ENCODE measurements at regions not wholly inside any gene's neighbourhood (a gene's known extent, or its start where the extent isn't known, plus 50 kb on each side); places are given as distances from the start of the nearest gene placed in this dataset.

GRCh38 chr10:65306201-65306600 is 1619.6 kb upstream of the LRRTM3 start:
- Histone ChIP-seq H3K27me3 (ENCODE audit: control insufficient read depth, insufficient read depth, low read length) (no peaks in the 10 kb centered on the region), H3K36me3 (ENCODE audit: control insufficient read depth, insufficient read depth, low read length) (no peaks in the 10 kb centered on the region), H3K9me3 (ENCODE audit: control insufficient read depth, insufficient read depth, low read length) (no peaks in the 10 kb centered on the region), H3K4me3 (ENCODE audit: low read length) (no peak overlapping the region), H3K27ac (ENCODE audit: low read length) (no peak overlapping the region), H3K4me1 (ENCODE audit: control insufficient read depth, insufficient read depth, low read length) (no peaks in the 10 kb centered on the region)
- intact Hi-C loops (cut with micrococcal nuclease) = no loop called here
- Mint-ChIP-seq H3K27ac (no peak overlapping the region), H3K4me1 (no peaks in the 10 kb centered on the region), H3K9me3 (peaks cover 14 to 21% of the 10 kb centered on the region in 2 donors), H3K27me3 (ENCODE audit: low read depth in 2 of 2) (no peaks in the 10 kb centered on the region), H3K4me3 (no peak overlapping the region), H3K36me3 (no peaks in the 10 kb centered on the region)
- WGBS (ENCODE audit: insufficient coverage) = 100% methylated on average over 1 of the region's 2 CpGs
- TF ChIP-seq CTCF (IDR thresholded peaks at IDR 0.05) = no peak
- ATAC-seq (no peak), DNase-seq (no peak)

- intact Hi-C loops (cut with micrococcal nuclease) = no loop called here
- Histone ChIP-seq H3K4me1 (ENCODE audit: control insufficient read depth, insufficient read depth, low read length) (no peaks in the 10 kb centered on the region), H3K36me3 (ENCODE audit: control insufficient read depth, insufficient read depth, low read length) (no peaks in the 10 kb centered on the region), H3K27ac (ENCODE audit: low read length) (no peak overlapping the region), H3K27me3 (ENCODE audit: control insufficient read depth, insufficient read depth, low read length) (no peaks in the 10 kb centered on the region), H3K4me3 (ENCODE audit: low read length) (no peak overlapping the region), H3K9me3 (ENCODE audit: control insufficient read depth, insufficient read depth, low read length) (no peaks in the 10 kb centered on the region)
- no peaks in the 10 kb centered on the region for H3K36me3 Mint-ChIP-seq
- no peaks in the 10 kb centered on the region for H3K27me3 Mint-ChIP-seq (ENCODE audit: low read depth in 2 of 2)
- no peak overlapping the region for H3K27ac Mint-ChIP-seq
- ATAC-seq (no peak), DNase-seq (no peak)
- no peak overlapping the region for H3K4me3 Mint-ChIP-seq
- peaks cover 12 to 18% of the 10 kb centered on the region in 2 donors for H3K9me3 Mint-ChIP-seq
- no peak for TF ChIP-seq CTCF (IDR thresholded peaks at IDR 0.05)
- H3K4me1 Mint-ChIP-seq = no peaks in the 10 kb centered on the region
These were observed 1613.0 kb upstream of the LRRTM3 start for GRCh38 chr10:65312876-65313275.

- Histone ChIP-seq H3K9me3 (ENCODE audit: control insufficient read depth, insufficient read depth, low read length) (no peaks in the 10 kb centered on the region), H3K27ac (ENCODE audit: low read length) (no peak overlapping the region), H3K4me1 (ENCODE audit: control insufficient read depth, insufficient read depth, low read length) (no peaks in the 10 kb centered on the region), H3K36me3 (ENCODE audit: control insufficient read depth, insufficient read depth, low read length) (no peaks in the 10 kb centered on the region), H3K27me3 (ENCODE audit: control insufficient read depth, insufficient read depth, low read length) (no peaks in the 10 kb centered on the region), H3K4me3 (ENCODE audit: low read length) (no peak overlapping the region)
- DNase-seq (no peak), ATAC-seq (no peak)
- no peaks in the 10 kb centered on the region for H3K4me1 Mint-ChIP-seq
- no peak overlapping the region for H3K4me3 Mint-ChIP-seq
- H3K27ac Mint-ChIP-seq = no peak overlapping the region
- H3K9me3 Mint-ChIP-seq = peaks cover 11 to 17% of the 10 kb centered on the region in 2 donors
- TF ChIP-seq CTCF (IDR thresholded peaks at IDR 0.05) = no peak
- H3K36me3 Mint-ChIP-seq = no peaks in the 10 kb centered on the region
- intact Hi-C loops (cut with micrococcal nuclease) = no loop called here
- H3K27me3 Mint-ChIP-seq (ENCODE audit: low read depth in 2 of 2) = no peaks in the 10 kb centered on the region
- WGBS (ENCODE audit: insufficient coverage) = 84% methylated on average over 2 of the region's 2 CpGs
These were observed 1612.4 kb upstream of the LRRTM3 start for GRCh38 chr10:65313406-65313805.

- DNase-seq = no peak
- Mint-ChIP-seq H3K4me3 (no peak overlapping the region), H3K27ac (no peak overlapping the region), H3K4me1 (no peaks in the 10 kb centered on the region), H3K36me3 (no peaks in the 10 kb centered on the region), H3K27me3 (ENCODE audit: low read depth in 2 of 2) (no peaks in the 10 kb centered on the region), H3K9me3 (peaks cover 9 to 12% of the 10 kb centered on the region in 2 donors)
- TF ChIP-seq CTCF (IDR thresholded peaks at IDR 0.05) = no peak
- Histone ChIP-seq H3K4me1 (ENCODE audit: control insufficient read depth, insufficient read depth, low read length) (no peaks in the 10 kb centered on the region), H3K4me3 (ENCODE audit: low read length) (no peak overlapping the region), H3K36me3 (ENCODE audit: control insufficient read depth, insufficient read depth, low read length) (no peaks in the 10 kb centered on the region), H3K27me3 (ENCODE audit: control insufficient read depth, insufficient read depth, low read length) (no peaks in the 10 kb centered on the region), H3K27ac (ENCODE audit: low read length) (no peak overlapping the region), H3K9me3 (ENCODE audit: control insufficient read depth, insufficient read depth, low read length) (no peaks in the 10 kb centered on the region)
- no peak for ATAC-seq
- intact Hi-C loops (cut with micrococcal nuclease) = no loop called here
- 89% methylated on average over 3 of the region's 3 CpGs for WGBS (ENCODE audit: insufficient coverage)
These were observed 1611.6 kb upstream of the LRRTM3 start for GRCh38 chr10:65314253-65314652.

Data from natural killer cell (primary cell).